ENCODE measurements at regions not wholly inside any gene's neighbourhood (a gene's known extent, or its start where the extent isn't known, plus 50 kb on each side); places are given as distances from the start of the nearest gene placed in this dataset.

GRCh38 chr3:170780471-170780870, 89.5 kb downstream of the RPL22L1 start:
- H3K27me3 Mint-ChIP-seq = peaks cover 59% of the 10 kb centered on the region
- intact Hi-C loops (cut with micrococcal nuclease) = no loop called here
- no peak overlapping the region for H3K27ac ChIP-seq (ENCODE audit: low read length in 2 of 2)

GRCh38 chr3:170778240-170779217, 91.5 kb downstream of the RPL22L1 start:
- Histone ChIP-seq H3K27ac (ENCODE audit: low read length in 2 of 2) (no peak overlapping the region), H3K4me2 (replicated peaks; ENCODE audit: low read depth, low read length, poor library complexity, severe bottlenecking) (no peak overlapping the region), H3K9ac (ENCODE audit: low read length) (no peak overlapping the region), H3K9me3 (ENCODE audit: control extremely low read depth in 1 of 3, control insufficient read depth in 2 of 3, insufficient read depth in 1 of 3, low read length in 2 of 3) (peaks cover 0 to 3% (median 0%) of the 10 kb centered on the region in 3 donors), H4K20me1 (ENCODE audit: control insufficient read depth, insufficient read depth, low read length, poor library complexity, severe bottlenecking) (no peaks in the 10 kb centered on the region), H3K4me3 (ENCODE audit: control extremely low read depth in 1 of 5, extremely low read depth in 1 of 5, insufficient read depth in 1 of 5, low read depth in 2 of 5, low read length in 4 of 5) (no peak overlapping the region), H2AFZ (ENCODE audit: insufficient read depth, low read depth, low read length, poor library complexity, severe bottlenecking) (no peak overlapping the region), H3K79me2 (ENCODE audit: control insufficient read depth, insufficient read depth, low read length) (no peaks in the 10 kb centered on the region), H3K4me1 (ENCODE audit: control insufficient read depth in 2 of 2, insufficient read depth in 2 of 2, low read length in 2 of 2) (no peaks in the 10 kb centered on the region), H3K36me3 (replicated peaks in 1 of 2; ENCODE audit: control extremely low read depth in 1 of 2, control insufficient read depth in 1 of 2, extremely low read depth in 1 of 2, insufficient read depth in 2 of 2, low read length in 1 of 2) (no peaks in the 10 kb centered on the region), H3K27me3 (replicated peaks in 1 of 4; ENCODE audit: control extremely low read depth in 1 of 4, control insufficient read depth in 3 of 4, insufficient read depth in 4 of 4, low read length in 3 of 4) (peaks cover 0 to 3% (median under 1%) of the 10 kb centered on the region in 4 experiments)
- CTCF ChIA-PET = no interaction called here
- H3K27me3 Mint-ChIP-seq = peaks cover 43% of the 10 kb centered on the region
- DNase-seq = no peak
- no peaks in the 10 kb centered on the region for H3K4me1 Mint-ChIP-seq
- intact Hi-C loops (cut with micrococcal nuclease) = no loop called here
- ATAC-seq (ENCODE audit: low read depth) = no peak
- TF ChIP-seq, protein P1, sequence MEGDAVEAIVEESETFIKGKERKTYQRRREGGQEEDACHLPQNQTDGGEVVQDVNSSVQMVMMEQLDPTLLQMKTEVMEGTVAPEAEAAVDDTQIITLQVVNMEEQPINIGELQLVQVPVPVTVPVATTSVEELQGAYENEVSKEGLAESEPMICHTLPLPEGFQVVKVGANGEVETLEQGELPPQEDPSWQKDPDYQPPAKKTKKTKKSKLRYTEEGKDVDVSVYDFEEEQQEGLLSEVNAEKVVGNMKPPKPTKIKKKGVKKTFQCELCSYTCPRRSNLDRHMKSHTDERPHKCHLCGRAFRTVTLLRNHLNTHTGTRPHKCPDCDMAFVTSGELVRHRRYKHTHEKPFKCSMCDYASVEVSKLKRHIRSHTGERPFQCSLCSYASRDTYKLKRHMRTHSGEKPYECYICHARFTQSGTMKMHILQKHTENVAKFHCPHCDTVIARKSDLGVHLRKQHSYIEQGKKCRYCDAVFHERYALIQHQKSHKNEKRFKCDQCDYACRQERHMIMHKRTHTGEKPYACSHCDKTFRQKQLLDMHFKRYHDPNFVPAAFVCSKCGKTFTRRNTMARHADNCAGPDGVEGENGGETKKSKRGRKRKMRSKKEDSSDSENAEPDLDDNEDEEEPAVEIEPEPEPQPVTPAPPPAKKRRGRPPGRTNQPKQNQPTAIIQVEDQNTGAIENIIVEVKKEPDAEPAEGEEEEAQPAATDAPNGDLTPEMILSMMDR (IDR thresholded peaks at IDR 0.05) = no peak
- TF ChIP-seq EZH2 (IDR thresholded peaks at IDR 0.05; ENCODE audit: borderline replicate concordance, insufficient read depth, low read depth, low read length, poor library complexity, severe bottlenecking) = no peak
- no peak overlapping the region for H3K4me3 Mint-ChIP-seq
- POLR2A ChIA-PET = no interaction called here
- 100% methylated on average over 1 of the region's 6 CpGs for WGBS (ENCODE audit: insufficient coverage)
- no peak overlapping the region for H3K27ac Mint-ChIP-seq
- no peaks in the 10 kb centered on the region for H3K9me3 Mint-ChIP-seq (ENCODE audit: insufficient read depth)

More at GRCh38 chr3:170780471-170780870, 89.5 kb downstream of the RPL22L1 start:
- no peaks in the 10 kb centered on the region for H3K4me1 ChIP-seq (ENCODE audit: control insufficient read depth in 2 of 2, insufficient read depth in 2 of 2, low read length in 2 of 2)
- H3K4me3 ChIP-seq (ENCODE audit: control extremely low read depth in 1 of 5, extremely low read depth in 1 of 5, insufficient read depth in 1 of 5, low read depth in 2 of 5, low read length in 4 of 5) = no peak overlapping the region
- H3K9me3 ChIP-seq (ENCODE audit: control extremely low read depth in 1 of 3, control insufficient read depth in 2 of 3, insufficient read depth in 1 of 3, low read length in 2 of 3) = peaks cover 0 to 3% (median 0%) of the 10 kb centered on the region in 3 donors
- H3K9ac ChIP-seq (ENCODE audit: low read length) = no peak overlapping the region
- TF ChIP-seq, protein P1 (IDR thresholded peaks at IDR 0.05) = no peak
- no peak for TF ChIP-seq EZH2 (IDR thresholded peaks at IDR 0.05; ENCODE audit: borderline replicate concordance, insufficient read depth, low read depth, low read length, poor library complexity, severe bottlenecking)
- no peak for ATAC-seq (ENCODE audit: low read depth)
- peaks cover 0 to 3% (median 3%) of the 10 kb centered on the region in 4 experiments for H3K27me3 ChIP-seq (replicated peaks in 1 of 4; ENCODE audit: control extremely low read depth in 1 of 4, control insufficient read depth in 3 of 4, insufficient read depth in 4 of 4, low read length in 3 of 4)
- H2AFZ ChIP-seq (ENCODE audit: insufficient read depth, low read depth, low read length, poor library complexity, severe bottlenecking) = no peak overlapping the region
- Mint-ChIP-seq H3K27ac (no peak overlapping the region), H3K4me3 (no peak overlapping the region), H3K4me1 (no peaks in the 10 kb centered on the region), H3K9me3 (ENCODE audit: insufficient read depth) (no peaks in the 10 kb centered on the region)
- H3K79me2 ChIP-seq (ENCODE audit: control insufficient read depth, insufficient read depth, low read length) = no peaks in the 10 kb centered on the region
- no peak overlapping the region for H3K4me2 ChIP-seq (replicated peaks; ENCODE audit: low read depth, low read length, poor library complexity, severe bottlenecking)
- ChIA-PET POLR2A (no interaction called here), CTCF (no interaction called here)
- no peak for DNase-seq
- no peaks in the 10 kb centered on the region for H3K36me3 ChIP-seq (replicated peaks in 1 of 2; ENCODE audit: control extremely low read depth in 1 of 2, control insufficient read depth in 1 of 2, extremely low read depth in 1 of 2, insufficient read depth in 2 of 2, low read length in 1 of 2)
- WGBS (ENCODE audit: insufficient coverage) = no CpG with 5 or more reads among the region's 1 CpG
- no peaks in the 10 kb centered on the region for H4K20me1 ChIP-seq (ENCODE audit: control insufficient read depth, insufficient read depth, low read length, poor library complexity, severe bottlenecking)
